ENCODE measurements at regions not wholly inside any gene's neighbourhood (a gene's known extent, or its start where the extent isn't known, plus 50 kb on each side); places are given as distances from the start of the nearest gene placed in this dataset.
A peak's percentile ranks its signal among the peaks of the same experiment; 100 is the strongest.

DNA sequence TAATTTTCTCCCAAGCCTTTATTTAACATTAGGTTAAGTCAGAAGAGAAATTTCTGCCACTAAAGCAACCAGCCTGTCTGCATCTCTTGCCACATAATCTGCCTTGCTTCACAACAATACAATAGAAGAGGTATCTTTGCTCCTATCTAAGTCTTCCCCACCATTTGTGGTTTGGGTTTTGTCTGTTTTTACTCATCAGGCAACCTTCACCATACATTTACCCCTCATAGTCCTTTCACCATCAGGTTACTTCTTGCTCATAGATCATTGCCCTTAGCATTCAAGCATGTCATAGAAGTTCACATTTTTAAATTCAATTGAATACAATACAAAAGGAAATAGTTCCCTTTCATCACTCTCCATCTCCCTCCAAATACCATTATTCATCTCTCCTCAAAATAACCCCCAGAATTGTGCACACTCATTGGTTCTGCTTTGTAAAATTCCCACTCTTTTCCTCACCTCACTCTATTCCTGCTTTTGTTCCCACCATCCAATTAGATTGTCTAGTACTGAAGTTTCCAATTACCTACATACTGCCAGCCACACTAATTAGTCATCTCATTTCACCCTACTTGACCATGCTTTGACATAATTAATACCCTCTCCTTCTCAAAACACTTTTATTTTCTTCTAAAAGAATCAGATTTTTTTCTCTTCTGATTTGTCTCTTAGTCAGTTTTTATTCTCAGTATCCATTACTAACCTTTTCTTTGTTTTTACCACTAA lies 1957.0 kb upstream of the AGA start:
- no peak for DNase-seq

DNA sequence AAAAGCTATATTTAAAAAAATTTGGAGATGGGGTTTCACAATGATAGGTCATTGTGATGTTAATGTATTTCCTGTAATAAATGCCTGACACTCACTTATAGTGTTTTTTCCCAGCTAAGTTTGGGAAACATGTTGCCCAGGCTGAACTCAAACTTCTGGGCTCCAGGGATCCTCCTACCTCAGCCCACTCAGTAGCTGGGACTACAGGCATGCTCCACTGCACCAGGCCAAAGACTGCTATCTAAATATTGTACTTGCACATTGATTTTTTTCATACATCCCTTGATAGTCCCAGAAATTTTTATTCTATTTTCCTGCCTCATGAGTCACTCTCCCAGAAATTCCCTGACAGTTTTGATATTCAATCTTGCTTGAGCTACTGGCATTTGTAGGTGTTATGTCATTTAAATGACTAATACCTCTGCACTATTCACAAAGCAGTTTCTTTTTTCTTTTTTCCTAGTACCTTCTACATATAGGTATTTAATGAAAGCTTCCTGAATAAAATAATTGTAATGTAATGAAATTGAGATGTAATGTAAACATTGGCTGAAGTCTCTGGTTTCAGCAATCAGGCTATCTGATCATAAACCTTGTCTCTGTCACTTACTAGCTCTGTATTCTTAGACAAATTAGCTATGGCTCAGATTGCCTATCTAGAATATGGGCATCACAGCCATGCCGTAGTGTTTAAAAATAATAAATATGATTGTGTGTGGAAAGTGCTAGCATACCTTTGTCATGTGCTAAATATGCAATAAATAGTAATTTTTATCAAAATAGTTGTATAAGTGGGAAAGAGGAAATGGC lies 1973.0 kb upstream of the AGA start:
- DNase-seq: peak in 1 of 51 donors; percentile 20

DNA sequence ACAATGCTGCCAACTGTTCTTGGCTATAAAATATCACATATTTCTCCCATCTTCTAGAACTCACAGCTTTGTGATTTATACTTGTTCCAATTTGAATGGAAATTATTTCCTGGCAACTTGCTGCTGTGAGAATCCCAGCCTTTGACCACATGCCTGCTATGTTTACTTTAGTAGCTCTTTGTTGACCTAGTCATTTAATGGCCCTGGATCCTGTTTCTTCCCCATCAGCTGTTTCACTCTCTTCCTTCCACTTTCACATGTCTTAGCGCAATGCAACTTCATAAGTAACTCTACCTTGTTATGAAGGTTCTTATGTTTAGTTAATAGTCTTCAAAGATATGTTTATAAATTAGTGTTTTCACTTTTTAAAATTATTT lies 1973.6 kb upstream of the AGA start:
- no peak for DNase-seq

DNA sequence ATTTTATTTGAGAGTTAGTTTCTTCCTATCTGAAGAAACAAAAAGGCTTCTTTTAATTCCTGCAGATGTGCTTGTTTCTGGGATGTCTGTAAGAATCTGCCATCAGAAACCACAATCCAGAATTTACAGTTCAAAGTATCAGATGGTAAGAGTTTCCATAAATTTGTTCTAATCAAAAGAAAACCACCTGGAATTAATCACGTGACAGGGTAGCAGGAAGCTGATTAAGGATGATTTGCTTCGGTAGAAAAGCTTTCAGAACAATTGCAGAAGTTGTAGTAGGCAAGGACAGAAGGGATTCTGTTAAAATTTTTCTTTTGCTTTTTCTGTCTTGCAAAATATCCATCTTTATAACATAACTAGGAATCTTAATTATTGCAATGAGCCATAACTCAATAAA lies 1975.1 kb upstream of the AGA start:
- DNase-seq: no peak

DNA sequence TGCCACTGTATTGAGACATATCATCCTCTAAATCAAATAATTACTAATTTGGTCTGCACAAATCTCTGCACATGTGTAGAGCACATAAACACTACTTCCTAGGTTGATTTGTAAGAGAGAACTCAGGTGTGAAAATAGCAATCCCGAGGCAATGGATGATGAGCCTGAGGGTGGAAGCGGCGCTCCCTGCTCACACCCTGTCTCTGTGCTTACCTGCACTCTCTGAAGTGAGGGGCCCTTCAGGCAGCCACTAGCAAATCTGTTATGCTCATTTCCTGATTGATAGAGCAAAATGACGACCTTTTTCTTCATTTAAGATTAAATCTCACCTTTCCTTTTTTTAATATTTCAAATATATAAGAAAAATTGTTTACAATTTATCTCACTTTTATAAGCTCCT lies 1995.7 kb upstream of the AGA start:
- no peak for DNase-seq

DNA sequence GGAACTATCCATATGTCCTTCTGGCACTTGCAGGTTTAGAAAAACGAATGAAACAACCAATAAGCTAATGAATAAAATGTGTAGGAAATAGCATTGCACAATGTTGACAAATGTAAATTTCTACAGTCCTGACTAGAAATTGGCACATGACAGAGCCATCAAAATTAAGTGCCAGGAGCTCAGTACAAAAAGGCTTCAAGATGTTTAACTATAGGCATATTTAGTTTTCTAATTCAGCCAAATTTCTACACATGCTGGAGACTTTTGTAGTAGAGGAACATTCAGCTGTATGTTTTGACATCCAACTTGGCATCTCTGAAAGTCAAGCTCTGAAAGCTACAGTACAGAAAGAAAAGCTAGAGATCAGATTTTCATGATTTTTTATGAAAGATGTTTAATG lies 1999.4 kb upstream of the AGA start:
- no peak for DNase-seq

DNA sequence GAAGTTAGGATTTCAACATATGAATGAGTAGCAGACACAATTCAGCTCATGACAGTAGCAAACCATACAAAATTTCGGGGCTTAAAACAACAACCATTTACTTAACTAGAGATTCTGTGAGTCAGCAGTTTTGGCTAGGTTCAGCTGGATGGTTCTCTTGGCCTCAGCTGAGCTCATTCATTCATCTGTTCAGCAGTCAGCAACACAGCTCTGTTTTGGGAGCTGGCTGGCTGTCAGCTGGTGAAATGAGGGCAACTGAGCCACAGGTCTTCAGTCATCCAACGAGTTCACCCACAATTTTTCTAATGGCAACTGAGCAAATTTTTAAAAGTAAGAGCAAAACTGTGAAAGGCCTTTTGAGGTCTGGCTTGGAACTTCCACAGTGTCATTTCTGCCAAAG lies 2005.1 kb upstream of the AGA start:
- peak in 28 of 51 donors; percentile 0 to 53 (median 6) for DNase-seq

DNA sequence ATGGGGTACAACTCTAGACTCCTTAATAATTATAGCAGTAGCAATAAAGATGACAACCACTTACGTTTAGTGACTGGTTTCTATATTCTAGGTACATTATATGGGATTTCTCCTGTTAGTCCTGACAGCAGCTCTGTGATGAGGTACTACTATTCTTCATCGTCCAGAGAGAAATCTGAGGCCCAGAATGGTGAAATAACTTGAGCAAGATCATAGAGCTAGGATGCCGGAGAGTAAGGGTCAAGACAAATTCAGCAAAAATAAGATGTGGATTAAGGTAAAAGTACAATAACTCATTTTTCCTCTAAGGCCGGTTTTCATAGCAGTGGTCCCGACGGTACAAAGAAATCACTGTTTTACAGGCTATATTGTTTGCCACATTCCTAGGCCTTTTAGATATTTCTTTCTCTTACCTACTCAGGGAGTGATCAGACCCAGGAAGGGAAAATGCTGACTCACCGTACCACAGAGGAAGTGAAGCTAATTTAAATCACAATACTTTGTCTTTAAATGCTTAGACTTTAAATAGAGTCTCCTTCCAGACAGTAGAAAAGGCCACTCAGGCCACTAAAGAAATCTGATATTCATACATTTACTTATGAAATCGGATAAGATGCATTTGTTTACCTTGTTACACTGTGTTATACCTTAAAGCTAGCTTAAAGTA lies 2023.0 kb upstream of the AGA start:
- DNase-seq: no peak

DNA sequence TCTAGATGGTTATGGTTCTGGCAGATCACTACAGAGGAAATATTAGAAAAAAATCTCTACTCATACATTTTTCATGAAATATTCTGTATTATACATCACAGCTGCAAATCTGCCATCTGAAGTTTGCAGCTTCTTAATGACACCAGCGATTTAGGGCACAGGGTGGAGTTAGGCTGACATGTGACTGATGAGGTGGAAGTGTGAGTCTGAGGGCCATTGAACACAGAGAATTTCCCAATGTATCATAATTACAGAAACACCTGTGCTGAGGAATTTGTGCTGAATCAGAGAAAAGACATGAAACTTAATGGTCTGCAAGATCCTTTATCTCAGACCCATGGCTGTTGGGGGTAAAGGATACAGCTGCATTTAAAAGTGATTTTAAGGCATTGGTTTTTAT lies 2025.6 kb upstream of the AGA start:
- no peak for DNase-seq

DNA sequence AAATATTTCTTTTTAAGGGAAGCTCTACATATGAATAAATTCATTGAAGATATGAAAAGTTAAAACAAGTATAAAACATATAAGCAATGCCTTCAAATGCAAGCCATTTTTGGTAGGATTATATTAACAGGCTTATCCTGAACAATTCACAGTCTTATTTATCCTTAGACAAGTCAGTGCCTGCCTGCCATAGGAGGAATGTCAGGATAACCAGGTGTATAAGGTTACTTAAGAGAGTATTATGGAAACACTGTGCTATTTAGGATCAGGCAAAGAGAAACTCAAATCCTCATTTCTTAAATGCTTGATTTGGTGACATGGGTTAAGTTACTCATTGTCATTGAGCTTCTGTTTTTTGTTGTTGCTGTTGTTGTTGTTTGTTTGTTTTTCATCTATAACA lies 2029.9 kb upstream of the AGA start:
- no peak for DNase-seq

DNA sequence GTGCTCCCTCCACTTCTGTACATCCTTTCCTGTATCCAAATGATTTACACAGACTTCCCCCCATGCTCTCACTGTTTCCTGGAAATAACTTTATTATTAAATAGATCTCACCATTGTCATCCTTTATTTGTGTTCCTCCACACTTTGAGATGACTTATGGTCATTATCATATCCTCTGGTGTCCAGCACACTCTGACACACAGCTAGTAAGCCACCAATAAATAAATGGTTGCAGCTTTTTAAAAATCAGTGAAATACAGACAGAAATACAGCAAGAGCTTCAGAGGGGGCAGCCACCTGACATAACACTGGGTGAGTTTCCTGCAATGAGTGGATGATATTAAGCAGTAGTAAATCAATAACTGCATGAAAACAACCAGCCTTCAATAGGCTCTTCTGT lies 2036.4 kb upstream of the AGA start:
- DNase-seq: no peak

DNA sequence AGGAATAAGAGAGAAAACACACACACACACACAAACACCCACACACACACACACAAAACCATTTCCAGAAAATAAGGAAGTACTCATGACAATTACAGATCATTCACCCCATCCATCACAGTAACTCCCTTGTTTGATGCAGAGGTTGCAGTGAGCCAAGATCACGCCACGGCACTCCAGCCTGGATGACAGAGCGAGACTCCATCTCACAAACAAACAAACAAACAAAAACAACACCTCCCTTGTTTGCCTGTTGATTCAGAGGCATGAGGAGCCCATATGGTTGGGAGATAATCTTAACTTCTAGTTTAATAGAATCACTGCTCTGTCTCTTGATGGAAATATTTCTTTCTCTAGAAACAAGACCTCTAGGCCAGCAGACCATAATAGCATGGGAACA lies 2043.5 kb upstream of the AGA start:
- no peak for DNase-seq

DNA sequence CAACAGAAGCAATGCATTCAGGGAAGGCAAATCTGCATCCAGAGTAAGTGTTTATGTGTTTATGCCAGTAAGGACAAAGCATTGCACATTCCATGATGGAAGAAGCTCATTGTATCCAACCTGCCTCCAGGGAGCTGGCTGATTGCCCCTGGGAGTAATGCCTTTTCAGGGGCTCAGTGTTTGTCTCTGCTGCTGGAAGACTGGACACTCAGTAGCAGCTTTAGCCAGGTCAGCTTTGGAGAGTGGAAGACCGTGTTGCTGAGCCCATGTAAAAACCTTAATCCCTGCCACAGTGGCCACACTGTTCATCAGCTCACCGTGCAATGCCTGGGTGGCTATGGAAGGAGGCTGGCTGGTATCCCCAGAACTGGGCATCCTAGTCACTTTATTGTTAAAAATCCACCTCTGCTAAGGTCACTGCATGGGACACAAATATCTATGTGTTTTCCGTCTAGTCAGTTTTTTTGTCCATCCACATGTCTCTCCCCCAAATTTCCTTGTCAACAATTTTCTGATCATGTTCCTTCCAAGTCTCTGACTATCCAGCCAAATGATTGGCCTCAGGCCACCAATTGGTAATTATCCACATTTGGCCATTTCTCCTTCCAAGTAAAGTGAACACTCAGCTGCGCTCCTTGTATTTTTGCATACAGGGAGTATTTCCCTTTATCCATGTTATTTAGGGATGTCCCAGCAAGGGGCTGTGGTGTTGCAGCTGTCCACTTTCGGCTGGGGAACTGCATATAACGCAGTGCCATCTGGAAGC lies 2044.5 kb upstream of the AGA start:
- DNase-seq: peak in 5 of 51 donors; percentile 2 to 9 (median 5)

DNA sequence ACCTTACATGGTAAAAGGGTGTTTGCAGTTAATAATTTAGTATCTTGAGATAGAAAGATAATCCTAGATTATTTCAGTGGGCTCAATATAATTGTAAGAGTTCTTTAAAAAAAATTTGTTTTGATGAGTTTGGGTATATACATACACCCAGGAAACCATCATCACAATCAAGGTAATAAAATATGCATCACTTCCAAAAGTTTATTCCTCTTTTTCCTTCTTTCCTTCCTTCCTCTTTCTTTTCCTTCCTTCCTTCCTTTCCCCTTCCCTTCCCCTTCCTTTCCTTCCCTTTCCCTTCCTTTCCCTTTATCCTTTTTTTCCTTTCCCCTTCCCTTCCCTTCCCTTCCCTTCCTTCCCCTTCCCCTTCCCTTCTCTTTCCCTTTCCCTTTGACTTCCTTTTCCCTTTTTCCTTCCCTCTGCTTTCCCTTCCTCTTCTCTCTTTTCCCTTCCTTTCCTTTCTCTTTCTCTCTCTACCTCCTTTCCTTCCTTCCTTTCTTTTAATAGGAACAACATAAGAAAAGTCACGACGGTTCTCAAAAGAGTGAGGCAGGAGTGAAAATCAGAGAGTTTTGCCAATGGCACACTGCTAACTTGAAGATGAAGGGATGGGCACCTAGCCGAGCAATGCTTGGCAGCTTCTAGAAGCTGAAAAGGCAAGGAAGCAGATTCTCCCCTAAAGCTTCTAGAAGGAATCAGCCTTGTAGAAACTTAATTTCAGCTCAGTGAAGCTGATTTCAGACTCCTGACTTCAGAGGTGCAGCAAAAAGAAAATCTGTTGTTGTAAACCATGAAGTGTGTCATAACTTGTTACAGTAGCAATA lies 2050.2 kb upstream of the AGA start:
- no peak for DNase-seq

DNA sequence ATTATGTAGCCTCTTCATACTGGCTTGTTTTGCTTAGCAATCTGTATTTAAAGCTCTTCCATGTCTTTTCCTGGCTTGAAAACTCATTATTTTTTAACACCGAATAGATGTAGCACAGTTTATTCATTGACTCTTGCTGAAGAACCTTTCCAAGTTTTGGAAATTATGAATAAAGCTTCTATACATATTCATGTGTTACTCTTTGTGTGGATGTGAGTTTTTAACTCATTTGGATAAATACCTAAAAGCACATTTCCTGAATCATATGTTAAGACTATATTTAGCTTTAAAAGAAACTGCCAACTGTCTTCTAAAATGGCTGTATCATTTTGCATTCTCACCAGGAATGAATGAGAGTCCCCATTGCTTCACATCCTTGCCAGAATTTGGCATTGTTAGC lies 2061.7 kb upstream of the AGA start:
- no peak for DNase-seq

DNA sequence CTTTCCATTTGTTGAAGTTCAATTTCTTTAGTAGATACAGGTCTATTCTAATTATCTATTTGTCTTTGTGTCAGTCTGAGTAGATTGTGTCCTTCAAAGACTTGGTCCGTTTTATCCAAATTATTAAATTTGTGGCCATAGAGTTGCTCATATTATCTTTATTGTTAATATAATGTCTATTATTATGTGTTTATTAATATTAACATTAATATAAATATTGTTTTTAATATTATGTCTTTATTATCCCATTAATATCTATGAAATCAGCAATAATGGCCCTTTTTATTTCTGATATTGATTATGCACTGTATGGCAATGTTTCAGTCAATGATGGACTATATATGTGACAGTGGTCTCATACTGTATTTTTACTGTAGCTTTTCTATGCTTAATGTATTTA lies 2067.3 kb upstream of the AGA start:
- DNase-seq: no peak

DNA sequence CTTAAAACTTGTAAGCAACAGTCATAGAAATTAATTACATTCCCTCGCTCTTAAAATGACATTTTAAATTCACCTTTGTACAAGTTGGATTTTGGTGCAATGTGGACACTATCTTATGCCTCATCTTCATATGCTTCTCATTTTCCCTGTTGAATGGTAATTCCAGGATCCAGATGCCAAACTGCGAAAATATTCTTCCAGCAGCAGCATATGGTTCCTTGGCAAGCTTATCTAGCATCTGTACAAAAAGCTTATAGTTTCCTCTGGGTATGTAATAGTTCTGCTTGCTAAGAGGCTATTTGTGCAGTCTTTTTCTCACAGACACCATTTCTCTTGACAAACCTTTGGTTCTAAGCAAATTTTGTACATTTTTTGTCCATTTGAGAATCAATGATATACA lies 2079.7 kb upstream of the AGA start:
- DNase-seq: no peak

DNA sequence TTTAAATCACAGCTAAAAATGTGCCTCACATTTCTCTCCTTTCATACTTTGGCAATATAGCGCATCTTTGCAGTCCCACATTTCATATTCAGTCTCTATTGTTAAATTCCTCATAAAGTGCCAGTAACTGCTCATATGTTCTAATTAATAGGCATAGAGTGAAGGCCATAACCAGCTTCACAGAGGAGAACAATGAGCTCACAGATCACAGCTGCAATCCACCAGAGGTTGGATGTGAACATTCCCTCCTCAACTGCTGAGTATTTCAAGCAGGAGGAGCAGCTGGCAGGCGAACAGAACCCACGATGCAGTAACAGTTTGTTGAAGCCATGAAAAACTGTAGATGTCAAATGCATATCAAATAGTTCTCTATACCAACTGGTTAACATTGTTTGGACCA lies 2088.7 kb upstream of the AGA start:
- DNase-seq: peak in 19 of 51 donors; percentile 0 to 33 (median 6)

DNA sequence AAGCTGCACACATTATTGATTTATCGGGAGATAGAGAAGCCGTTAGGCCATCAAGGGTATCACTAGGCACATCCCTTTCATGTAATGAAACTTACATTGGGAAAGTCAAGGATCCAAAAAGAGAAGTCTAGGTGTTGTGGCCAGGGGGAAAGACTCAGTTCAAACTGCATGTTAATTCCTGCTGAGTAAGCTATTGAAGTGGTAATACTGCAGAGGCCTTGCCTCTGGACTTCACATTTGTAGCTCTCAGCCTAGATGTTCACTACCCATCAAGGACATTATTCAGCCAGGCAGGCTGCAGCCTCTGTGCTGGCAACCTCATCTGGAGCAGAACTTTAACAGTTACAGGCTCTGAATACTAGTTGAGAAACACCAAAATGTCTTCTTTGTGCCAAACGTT lies 2094.5 kb upstream of the AGA start:
- DNase-seq: peak in 1 of 51 donors; percentile 0

DNA sequence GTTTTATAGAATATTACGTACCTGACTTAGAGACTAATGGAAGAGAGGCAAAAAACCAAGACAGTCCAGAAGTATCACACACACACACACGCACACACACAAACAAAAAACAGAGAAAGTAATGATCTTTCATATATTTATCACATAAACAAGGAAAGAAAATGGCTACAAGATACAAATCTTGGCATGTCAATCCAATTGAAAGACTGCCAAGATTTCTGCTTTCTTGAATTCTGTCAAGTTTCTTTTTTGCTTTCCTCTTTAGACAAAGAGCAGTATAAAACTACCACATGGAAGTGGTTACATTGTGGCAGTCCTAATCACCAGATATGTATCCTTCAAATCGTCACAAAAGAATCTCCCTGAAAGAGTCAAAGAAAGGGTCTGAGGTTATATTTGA lies 2097.4 kb upstream of the AGA start:
- DNase-seq: no peak

DNA sequence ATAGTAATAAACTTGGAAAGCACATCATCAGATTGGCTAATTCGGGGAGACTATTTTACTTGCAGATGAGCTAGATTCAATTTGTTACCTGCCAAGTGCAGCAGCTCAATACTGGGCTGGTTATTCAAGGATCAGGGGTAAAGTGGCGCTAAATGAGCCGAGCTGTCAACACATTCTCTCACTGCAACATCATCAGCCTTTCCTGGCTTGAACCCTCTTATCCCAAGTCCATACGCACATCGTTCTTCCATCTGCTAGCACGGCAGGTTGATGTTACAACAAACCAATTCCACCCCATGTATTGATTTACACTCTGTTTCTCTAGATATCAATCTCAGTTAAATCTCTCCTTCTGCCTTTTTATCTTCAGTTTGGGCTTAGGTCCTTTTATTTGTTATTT lies 2101.5 kb upstream of the AGA start:
- DNase-seq: no peak

Measured in hypothalamus (tissue), 51 donors.